Renal cortex interstitium (tissue), 11 donors: ENCODE measurements at regions not wholly inside any gene's neighbourhood (a gene's known extent, or its start where the extent isn't known, plus 50 kb on each side); places are given as distances from the start of the nearest gene placed in this dataset.
"Not testable (repeated sequence)": the region's sequence is repeated elsewhere in the genome, so short reads cannot be mapped to it uniquely, and the experiment has no call there.

Source experiments
- DNase-seq, 11 donors: peaks; one replicate each; pipeline ENCODE4 v3.0.0-alpha.2; 2013; ENCODE audit warnings: low read depth in 9 of 11, low spot score in 4 of 11; ENCODE audit errors: extremely low read depth in 1 of 11

DNA sequence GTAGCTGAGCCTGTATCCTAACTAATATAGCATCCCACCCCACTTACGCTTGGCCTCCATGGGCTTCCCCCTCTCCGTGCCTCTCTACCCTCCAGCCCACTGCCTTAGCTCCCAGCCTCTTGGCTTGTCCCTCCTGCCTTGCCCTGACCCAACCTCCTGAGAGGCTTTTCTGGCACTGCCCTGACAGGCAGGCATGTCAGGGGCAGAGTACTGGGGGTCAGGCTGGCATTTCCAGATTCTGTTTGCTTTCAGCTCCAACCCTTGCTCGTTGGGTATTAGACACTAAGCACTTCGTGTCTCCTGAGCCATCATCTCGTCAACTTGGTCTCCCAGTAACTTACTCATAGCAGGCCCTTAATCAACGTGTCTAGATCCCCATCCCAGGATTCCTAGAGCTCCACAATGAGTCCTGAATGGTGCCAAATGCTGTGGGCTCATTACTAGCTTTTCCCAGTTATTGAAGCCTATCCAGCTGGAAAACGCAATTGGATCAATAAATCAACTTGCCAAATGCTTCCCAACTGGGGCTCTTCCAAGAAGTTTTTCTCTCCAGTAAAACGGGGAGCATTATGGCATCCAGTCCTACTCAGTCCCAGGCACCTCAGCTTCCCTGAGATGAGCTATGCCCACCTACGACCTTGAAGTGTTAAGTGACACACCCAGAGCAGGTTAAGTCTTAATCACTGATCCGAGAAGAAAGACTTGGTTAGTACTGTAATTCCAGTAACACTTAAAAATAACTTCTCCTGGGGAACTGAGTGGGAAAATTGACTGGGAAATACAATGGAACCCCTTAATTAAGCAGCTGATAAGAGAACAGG, 78.5 kb upstream of the DLG1 start:
- no peak for DNase-seq

DNA sequence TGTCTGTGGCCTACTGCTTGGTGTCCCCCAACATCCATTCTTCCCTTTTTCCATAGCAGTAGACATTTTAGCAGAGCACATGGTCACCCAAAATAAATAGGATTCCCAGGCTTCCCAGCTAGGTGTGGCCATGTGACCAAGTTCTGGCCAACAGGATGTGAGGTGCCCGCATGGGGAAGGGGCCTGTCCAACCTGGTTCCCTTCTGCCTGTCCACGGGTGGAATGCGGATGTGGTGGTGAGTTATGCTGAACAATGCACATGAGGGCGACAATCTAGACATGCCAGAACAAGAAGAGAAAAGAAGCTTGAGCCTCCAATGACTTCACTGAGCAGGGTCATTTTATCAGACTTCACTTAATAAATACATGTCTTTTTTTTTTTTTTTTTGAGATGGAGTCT, 77.6 kb upstream of the DLG1 start:
- DNase-seq, result no peak

DNA sequence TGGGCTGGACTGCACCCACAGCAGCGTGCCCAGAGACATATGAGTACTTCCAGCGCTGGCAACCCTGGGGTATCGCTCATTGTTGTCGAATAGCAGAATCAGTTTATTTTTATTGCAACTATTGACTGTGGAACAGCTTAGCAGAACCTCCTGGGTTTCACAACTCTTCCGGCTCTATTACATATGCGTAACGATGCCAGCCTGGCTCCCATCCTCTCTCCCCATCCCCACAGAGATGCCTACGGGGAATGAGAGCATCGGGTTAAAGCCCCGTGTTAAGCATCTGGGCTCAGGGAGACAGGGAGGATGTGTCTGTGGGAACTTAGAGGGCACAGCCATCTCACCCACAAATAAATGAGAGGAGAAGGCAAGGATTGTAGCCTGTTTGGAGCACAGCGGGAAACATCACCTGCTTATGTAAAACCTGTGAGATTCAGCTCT, 76.6 kb upstream of the DLG1 start:
- DNase-seq, result no peak

DNA sequence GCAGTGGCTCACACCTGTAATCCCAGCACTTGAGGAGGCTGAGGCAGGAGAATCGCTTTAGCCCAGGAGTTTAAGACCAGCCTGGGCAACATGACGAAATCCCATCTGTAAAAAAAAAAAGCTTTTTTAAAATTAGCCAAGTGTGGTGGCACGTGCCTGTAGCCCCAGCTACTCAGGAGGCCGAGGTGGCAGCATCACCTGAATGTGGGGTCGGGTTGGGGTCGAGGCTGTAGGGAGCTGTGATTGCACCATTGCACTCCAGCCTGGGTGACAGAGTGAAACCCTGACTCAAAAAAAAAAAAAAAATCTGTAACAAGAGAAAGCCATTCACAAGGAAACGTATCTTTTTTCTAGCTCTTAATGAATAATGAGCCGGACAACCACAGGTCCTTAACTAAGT, 74.7 kb upstream of the DLG1 start:
- no peak for DNase-seq

DNA sequence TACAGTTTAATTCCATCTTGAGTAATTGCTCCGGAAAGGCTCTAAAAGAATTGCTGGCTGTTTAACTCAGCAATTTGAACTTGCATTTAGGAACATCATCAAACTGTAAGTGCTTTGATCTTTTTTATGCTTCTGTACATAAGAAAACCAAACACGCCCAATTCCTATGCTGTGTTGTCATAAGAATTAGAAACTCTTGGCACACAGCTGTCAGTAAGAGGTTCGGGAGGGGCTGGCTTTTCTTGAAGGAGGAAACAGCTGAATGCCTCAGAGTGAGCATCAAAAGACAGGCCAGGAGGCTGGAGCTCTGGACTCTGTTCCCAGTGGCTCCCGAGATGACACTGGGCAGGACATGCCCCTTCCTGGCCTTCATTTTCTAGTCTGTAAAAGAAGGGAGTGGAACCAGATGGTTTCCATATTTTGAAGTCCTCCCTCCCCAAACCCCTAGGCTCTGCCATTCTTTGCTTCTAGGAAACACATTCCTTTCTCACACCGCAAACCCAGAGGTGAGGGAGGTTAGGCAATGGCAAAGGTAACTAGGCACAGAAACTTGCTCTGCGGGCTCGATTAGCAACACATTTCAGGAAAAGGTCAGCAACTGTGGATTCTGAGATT, 73.7 kb upstream of the DLG1 start:
- DNase-seq, result peak in 7 of 11 donors; percentile 23 to 68 (median 48)

DNA sequence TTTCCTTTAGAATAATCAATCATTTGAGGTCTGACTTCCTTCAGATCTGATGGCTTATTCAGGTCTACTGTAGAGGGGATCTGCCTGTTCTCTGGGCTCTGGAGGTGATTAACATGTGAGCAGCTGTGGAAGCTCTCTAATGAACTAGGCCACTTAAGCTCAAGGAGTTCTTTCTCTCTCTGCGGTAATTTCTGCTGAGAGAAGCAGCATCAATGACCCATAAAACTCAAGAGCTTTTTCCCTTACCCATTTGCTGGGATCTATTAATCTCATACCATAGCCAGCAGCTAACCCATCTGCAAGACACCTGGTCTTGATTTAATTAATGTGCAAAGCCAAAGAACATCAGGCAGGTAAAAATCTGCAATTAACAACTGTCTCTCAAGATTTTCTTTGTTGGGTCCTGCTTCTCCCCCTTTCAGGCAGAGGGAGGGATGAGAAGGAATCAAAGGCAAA, 73.2 kb upstream of the DLG1 start:
- DNase-seq, result no peak

DNA sequence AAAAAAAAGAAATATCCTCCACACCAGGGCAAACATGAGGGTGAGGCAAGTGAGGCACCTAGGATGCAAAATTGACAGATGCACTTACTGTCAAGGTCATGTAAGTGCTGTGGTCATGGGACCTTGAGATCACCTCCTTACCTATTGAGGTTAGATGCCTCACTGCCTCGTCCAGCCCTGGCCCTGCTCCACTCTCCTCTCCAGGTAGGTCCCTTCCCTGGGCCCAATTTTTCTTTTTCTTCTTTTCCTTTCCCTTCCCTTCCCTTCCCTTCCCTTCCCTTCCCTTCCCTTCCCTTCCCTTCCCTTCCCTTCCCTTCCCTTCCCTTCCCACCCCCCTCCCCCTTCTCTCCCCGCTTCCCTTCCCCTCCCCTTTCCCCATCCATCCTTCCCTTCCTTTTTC, 71.1 kb upstream of the DLG1 start:
- no peak for DNase-seq

DNA sequence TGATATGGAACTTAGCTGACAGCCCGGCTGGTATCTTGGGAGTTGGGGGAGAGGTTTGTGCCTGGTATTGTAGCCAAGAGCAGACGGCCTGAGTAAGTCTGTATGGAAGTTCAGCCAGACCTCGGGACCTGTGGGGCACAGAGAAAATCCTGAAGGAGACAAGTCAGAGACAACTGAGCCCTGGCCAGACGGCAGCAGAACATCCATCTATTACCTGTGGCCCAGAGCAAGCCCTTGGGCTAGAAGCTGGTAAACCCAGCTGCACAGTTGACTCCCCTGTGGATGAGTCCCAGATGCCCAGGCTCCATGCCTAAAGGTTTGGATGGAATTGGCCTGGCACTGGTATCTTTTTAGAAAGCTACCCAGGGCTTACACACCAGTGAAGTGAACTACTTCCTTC, 70.4 kb upstream of the DLG1 start:
- DNase-seq, result no peak

DNA sequence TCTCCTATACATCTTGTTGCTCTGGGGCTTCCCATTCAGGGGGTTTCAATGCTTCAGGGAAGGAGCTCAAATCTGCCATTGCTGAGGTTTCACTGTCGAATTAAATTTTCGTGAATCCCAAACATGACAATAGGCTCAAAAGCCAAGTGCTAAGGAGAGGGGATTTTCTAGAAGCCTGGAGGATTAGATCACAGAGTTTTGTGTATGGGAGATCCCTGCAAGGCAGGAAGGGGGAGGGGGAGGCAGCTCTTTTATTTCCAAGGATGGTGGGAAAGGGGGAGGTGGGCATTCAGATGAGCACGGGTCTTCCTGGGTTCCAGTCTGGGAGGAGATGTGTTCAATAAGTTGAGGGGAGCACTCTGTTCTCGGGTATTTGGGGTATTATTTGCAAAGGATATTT, 69.9 kb upstream of the DLG1 start:
- no peak for DNase-seq

DNA sequence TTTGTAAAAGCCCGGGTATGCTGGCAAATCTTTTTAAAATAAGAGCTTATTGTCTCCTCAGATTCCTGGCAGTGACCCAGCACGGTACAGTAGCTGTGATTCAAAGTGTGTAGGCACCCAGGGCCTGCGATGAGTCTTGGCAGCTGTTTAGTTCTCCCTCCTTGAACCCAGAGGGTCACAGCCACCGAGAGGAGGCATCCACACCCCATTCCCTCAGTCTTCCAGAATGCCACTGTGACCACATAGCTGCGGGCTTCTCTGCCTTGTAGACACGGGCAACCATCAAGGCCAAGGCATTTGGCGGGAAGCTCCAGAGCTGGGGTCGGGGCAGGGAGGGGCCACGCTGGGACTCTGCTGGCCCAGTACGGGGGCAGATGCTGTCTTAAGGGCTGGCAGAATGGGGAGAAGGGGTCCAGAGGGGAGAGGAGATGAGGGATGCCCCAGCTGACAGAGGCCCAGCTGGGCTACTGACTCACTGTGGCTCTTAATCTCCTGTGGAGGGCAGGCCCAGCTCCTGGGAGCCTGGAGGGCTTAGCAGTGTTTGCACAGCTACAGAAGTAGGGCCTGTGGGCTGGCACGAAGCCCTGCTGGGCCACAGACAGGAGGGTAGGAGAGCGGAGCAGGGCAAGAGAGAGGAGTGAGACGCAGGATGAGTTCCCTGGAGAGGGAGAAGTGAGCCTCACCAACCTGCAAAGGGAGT, 68.8 kb upstream of the DLG1 start:
- DNase-seq, result no peak

DNA sequence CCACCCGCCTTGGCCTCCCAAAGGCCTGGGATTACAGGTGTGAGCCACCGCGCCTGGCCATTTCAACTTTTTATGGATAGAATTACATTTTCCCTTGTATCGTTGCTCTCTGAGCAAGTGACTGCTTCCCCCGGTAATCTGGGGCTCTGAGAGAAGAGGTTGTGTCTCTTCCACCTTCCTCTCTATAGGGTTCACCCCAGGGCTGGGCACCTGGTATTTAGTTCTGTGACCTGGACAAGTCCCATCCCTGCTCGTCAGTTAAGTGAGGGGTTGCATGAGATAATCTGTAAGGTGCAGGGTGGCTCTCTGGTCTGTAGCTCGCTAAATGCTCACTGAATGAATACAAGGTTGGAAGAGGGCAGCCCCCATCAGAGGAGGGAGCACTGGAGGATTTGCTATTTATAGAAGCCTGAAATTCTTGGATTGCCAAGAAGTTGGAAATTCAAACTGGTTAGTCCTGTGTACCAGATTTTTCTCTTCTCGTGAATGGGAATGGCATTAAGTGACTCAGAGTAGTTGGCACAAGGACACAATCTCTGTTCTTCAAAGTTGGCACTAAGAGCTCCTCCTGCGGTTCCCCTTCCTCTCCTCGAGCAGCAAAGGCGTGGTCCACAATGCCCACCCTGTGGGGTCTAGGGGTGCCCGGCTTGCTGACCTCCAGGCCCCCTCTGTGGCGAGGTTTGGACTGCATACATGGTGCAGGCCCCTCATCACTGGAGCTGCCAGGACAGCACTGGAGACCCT, 68.1 kb upstream of the DLG1 start:
- DNase-seq, result no peak

DNA sequence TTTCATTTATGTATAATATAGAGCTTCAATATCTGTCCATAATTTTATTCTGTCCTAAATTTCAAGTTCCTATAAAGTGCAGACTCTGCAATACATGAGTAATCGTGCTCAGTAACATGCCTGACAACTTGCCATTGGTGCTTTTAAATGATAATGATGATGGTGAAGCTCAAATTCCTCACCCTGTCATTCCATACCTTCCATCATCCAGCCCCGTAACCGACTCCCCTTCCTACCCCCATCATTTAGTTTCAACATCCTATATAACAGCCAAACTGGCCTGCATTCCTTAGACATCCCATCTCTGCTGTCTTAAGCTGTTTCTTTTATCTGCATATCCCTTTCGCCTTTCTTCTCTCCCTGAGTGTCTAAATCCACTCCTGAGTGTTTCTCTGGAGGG, 67.2 kb upstream of the DLG1 start:
- DNase-seq, result no peak

DNA sequence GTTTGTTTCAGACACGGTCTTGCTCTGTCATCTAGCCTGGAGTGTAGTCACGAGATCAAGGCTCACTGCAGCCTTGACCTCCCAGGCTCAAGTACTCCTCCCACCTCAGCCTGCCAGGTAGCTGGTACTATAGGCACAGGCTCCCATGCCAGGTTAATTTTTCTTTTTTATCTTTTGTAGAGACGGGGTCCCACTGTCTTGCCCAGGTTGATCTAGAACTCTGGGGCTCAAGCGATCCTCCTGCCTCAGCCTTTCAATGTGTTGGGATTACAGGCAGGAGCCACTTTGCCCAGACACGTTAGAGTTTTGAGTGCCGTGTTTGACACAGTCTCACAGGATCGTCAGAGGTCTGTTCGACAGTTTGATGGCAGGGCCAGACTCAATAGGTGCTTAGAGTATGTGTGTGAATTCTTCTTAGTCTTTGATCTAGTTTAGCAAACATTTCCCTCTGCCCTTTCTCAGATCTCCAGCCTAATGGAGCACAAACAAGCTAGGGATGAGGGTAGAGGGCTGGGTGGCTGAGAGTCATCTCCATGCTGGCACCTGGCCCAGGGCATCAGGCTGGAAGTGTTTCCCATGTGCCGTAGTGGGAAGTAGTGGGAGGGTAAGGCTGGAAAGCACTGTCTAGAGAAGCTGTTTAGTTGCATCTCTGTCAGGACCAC, 66.1 kb upstream of the DLG1 start:
- DNase-seq, result no peak

DNA sequence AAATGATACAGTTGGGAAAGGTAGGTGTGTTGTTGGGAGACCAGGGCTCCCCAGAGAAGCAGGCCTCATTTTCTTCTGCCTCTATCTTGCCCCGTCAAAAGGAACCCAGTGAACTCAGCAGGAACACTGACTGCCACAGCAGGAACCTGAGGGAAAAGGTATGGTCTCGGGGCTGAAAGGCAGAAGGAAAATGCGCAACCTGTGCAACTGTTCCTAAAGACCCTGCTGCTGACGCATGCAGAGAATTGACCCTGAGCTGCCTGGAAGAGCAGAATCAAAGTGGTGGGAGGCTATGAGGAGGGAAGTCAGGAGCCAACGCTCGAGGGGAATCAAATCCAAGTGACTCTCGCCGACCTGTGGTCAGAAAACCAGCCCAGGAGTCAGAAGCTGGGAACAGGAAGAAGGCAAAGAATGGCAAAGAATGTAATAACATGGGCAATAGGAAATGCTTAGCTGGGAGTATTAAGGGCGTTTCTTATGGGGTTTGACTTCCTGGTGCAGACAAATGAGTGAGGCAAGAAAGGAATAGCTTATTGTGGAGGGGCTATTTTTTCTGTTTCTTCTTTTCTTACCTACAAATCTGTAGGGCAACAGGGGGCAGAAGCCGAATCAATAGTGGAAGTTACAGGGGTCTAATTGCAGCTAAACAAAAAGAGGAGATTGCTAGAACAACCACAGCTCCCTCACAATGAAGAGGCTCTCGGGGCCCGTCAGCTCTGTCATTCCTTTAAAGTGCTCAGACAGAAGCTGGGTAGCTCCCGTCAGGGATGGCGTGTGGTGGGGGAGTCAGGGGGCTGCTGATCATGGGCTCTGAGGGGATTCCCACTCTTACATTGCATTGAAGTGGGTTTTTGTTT, 65.4 kb upstream of the DLG1 start:
- no peak for DNase-seq

DNA sequence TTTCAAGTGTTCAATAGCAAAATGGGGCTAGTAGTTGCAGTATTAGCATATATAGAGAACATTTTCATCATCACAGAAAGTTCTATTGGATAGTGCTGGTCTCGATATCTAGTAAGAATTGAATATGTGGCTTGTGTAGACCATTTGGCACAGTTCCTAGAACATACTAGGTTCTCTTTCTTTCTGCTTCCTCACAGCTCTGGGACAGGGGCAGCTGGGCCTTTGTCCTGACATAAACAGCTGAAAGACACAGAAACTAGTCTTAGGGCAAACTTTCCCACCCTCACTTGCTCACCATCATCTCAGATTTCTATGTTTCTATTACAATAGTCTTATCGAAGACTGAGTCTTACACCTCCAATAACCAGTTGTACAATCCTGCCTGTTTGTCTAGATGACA, 63.7 kb upstream of the DLG1 start:
- DNase-seq, result no peak

DNA sequence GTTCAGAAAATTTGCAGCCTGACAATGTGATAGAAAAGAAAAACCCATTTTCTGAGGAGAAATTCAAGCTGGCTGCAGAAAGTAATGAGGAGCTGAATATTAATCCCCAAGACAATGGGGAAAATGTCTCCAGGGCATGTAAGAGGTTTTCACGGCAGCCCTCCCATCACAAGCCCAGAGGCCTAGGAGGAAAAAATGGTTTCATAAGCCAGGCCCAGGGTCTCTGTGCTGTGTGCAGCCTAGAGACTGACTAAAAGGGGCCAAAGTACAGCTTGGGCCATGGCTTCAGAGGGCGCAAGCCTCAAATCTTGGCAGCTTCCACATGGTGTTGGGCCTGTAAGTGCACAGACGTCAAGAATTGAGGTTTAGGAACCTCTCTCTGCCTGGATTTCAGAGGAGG, 61.7 kb upstream of the DLG1 start:
- not testable (repeated sequence) for DNase-seq

DNA sequence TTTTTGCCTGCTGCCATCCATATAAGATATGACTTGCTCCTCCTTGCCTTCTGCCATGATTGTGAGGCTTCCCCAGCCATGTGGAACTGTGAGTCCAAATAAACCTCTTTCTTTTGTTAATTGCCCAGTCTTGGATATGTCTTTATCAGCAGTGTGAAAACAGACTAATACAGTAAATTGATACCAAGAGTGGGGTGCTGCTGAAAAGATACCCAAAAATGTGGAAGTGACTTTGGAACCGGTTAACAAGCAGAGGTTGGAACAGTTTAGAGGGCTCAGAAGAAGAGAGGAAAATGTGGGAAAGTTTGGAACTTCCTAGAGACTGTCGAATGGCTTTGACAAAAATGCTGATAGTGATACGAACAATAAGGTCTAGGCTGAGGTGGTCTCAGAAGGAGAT, 61.1 kb upstream of the DLG1 start:
- DNase-seq, result not testable (repeated sequence)

DNA sequence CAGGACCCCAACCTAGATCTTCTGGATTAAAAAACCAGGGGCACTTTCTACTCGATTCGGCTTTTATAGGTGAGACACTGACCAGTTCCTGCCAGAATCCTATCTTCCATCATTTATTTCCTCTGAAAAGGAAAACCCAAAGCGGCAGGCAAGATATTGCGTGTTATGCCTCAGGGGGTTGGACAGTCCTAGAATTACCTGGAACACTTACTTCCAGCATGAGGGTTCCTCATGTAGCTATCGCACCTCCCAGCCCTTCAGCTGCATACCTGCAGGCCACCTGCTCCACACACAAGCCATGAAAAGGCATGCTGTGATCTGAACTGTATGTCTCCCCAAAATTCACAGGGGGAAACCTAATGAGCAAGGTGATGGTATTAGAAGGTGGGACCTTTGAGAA, 58.3 kb upstream of the DLG1 start:
- DNase-seq, result no peak
